Lower leg skin (tissue), 3 donors: ENCODE measurements at regions not wholly inside any gene's neighbourhood (a gene's known extent, or its start where the extent isn't known, plus 50 kb on each side); places are given as distances from the start of the nearest gene placed in this dataset.

ENCODE experiments used
- POLR2A ChIP-seq, 2 donors: fragments of 450-650 bp; IDR thresholded peaks; one replicate each; pipeline ENCODE4 v1.6.1; 2016 to 2017; ENCODE audit warnings: antibody characterized with exemption in 2 of 2, mild to moderate bottlenecking in 1 of 2, moderate library complexity in 1 of 2
- TF ChIP-seq, protein P1 (sequence below), 3 donors: fragments of 450-650 bp; IDR thresholded peaks; one replicate each; pipeline ENCODE4 v1.5.1; 2016; ENCODE audit warnings: antibody characterized with exemption in 3 of 3, mild to moderate bottlenecking in 3 of 3, moderate library complexity in 2 of 3

DNA sequence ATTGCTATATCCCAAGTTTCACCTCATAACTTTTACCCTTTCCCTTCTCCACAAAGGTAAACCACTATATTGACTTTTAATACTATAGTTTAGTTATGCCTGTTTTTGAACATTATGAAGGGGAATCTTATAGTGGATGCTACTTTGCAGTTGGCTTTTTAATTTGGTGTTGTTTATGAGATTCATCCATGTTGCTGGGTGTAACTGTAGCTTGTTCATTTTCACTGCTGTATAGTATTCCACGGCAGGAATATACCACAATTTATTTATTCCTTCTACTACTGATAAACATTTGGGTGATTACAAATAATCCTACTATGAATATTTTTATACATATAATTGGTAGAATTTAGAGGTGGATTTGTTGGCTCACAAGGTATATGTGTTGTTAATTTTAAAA lies 88.4 kb upstream of the NALF2 start:
- TF ChIP-seq, protein P1, sequence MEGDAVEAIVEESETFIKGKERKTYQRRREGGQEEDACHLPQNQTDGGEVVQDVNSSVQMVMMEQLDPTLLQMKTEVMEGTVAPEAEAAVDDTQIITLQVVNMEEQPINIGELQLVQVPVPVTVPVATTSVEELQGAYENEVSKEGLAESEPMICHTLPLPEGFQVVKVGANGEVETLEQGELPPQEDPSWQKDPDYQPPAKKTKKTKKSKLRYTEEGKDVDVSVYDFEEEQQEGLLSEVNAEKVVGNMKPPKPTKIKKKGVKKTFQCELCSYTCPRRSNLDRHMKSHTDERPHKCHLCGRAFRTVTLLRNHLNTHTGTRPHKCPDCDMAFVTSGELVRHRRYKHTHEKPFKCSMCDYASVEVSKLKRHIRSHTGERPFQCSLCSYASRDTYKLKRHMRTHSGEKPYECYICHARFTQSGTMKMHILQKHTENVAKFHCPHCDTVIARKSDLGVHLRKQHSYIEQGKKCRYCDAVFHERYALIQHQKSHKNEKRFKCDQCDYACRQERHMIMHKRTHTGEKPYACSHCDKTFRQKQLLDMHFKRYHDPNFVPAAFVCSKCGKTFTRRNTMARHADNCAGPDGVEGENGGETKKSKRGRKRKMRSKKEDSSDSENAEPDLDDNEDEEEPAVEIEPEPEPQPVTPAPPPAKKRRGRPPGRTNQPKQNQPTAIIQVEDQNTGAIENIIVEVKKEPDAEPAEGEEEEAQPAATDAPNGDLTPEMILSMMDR (IDR thresholded peaks at IDR 0.05), result no peak
- no peak for TF ChIP-seq POLR2A (IDR thresholded peaks at IDR 0.05)
